Fibroblast of lung (primary cell): ENCODE measurements at regions not wholly inside any gene's neighbourhood (a gene's known extent, or its start where the extent isn't known, plus 50 kb on each side); places are given as distances from the start of the nearest gene placed in this dataset.

ENCODE experiments used
- DNase-seq, 2 donors: peaks; one replicate each; pipeline versions ENCODE4 v3.0.0 to v3.0.0-alpha.2; 2010; ENCODE audit warnings: low read depth in 2 of 2
- H2AFZ ChIP-seq: 2 replicates; pipeline ENCODE4 v1.5.1; 2012; ENCODE audit warnings: low read length, control low read depth, inconsistent platforms
- H3K27ac ChIP-seq: 2 replicates; pipeline ENCODE4 v1.5.1; 2011; ENCODE audit warnings: low read length, control low read depth; ENCODE audit not compliant: insufficient read depth
- H3K27me3 ChIP-seq: 2 replicates; pipeline ENCODE4 v1.5.1; 2011; ENCODE audit warnings: mild to moderate bottlenecking, low read length; ENCODE audit not compliant: control insufficient read depth, insufficient read depth
- H3K36me3 ChIP-seq: 2 replicates; pipeline ENCODE4 v1.5.1; 2011; ENCODE audit warnings: low read length; ENCODE audit not compliant: control insufficient read depth, insufficient read depth
- H3K4me1 ChIP-seq: 2 replicates; pipeline ENCODE4 v1.5.1; 2011; ENCODE audit warnings: low read length; ENCODE audit not compliant: control insufficient read depth, insufficient read depth; ENCODE audit errors: extremely low read depth
- H3K4me2 ChIP-seq: 2 replicates; pipeline ENCODE4 v1.5.1; 2011; ENCODE audit warnings: low read length, control low read depth; ENCODE audit not compliant: insufficient read depth; ENCODE audit errors: extremely low read depth
- H3K4me3 ChIP-seq, 4 experiments: fragments of 200-600 bp in 1 of 4; sonication (generic) in 1 of 4; replicated peaks in 1 of 4; 2 replicates each; pipeline ENCODE4 v1.5.1; 2011 to 2016; ENCODE audit warnings: low read length in 4 of 4, low read depth in 3 of 4, mild to moderate bottlenecking in 3 of 4, control low read depth in 2 of 4, inconsistent platforms in 1 of 4, mixed read lengths in 1 of 4; ENCODE audit not compliant: insufficient read depth in 1 of 4; ENCODE audit errors: control extremely low read depth in 1 of 4
- H3K79me2 ChIP-seq: 2 replicates; pipeline ENCODE4 v1.5.1; 2012; ENCODE audit warnings: mild to moderate bottlenecking, low read length, inconsistent platforms; ENCODE audit not compliant: control insufficient read depth, insufficient read depth
- H3K9ac ChIP-seq: 2 replicates; pipeline ENCODE4 v1.5.1; 2011; ENCODE audit warnings: mild to moderate bottlenecking, low read length, control low read depth; ENCODE audit not compliant: insufficient read depth
- H3K9me3 ChIP-seq: 2 replicates; pipeline ENCODE4 v1.5.1; 2012; ENCODE audit warnings: low read depth, low read length; ENCODE audit not compliant: control insufficient read depth, insufficient read depth
- H4K20me1 ChIP-seq: 2 replicates; pipeline ENCODE4 v1.5.1; 2011; ENCODE audit warnings: low read length; ENCODE audit not compliant: control insufficient read depth, insufficient read depth; ENCODE audit errors: extremely low read depth
- CTCF ChIP-seq, 2 donors: IDR thresholded peaks in 1 of 2; conservative IDR thresholded peaks in 1 of 2; 1 replicate in 1 of 2; 2 replicates in 1 of 2; pipeline ENCODE4 v1.5.1; 2011 to 2012; ENCODE audit warnings: low read length in 2 of 2, control low read depth in 1 of 2, inconsistent platforms in 1 of 2, low read depth in 1 of 2, mild to moderate bottlenecking in 1 of 2
- EZH2 ChIP-seq: IDR thresholded peaks from 2 replicates; pipeline ENCODE4 v1.5.1; 2012; ENCODE audit warnings: low read length, control low read depth, mild to moderate bottlenecking; ENCODE audit errors: missing control alignments

- Histone ChIP-seq H3K9me3 (no peaks in the 10 kb centered on the region), H3K79me2 (no peaks in the 10 kb centered on the region), H3K27ac (no peak overlapping the region), H3K9ac (no peak overlapping the region), H3K4me1 (no peaks in the 10 kb centered on the region), H3K27me3 (peaks cover 3% of the 10 kb centered on the region), H2AFZ (no peak overlapping the region), H4K20me1 (no peaks in the 10 kb centered on the region), H3K4me3 (no peak overlapping the region), H3K36me3 (no peaks in the 10 kb centered on the region), H3K4me2 (no peak overlapping the region)
- TF ChIP-seq EZH2 (no peak), CTCF (conservative IDR thresholded peaks at IDR 0.05 in 1 of 2, IDR thresholded peaks at IDR 0.05 in 1 of 2; ENCODE audit: low read depth in 1 of 2, low read length in 2 of 2) (no peak)
- no peak for DNase-seq
Observed at GRCh38 chr5:173752653-173753052, 135.5 kb upstream of the CPEB4 start.

GRCh38 chr5:173753307-173754168 is 134.6 kb upstream of the CPEB4 start:
- Histone ChIP-seq H3K27ac (no peak overlapping the region), H3K9me3 (no peaks in the 10 kb centered on the region), H3K79me2 (no peaks in the 10 kb centered on the region), H3K27me3 (peaks cover 3% of the 10 kb centered on the region), H3K9ac (no peak overlapping the region), H4K20me1 (no peaks in the 10 kb centered on the region), H3K4me2 (no peak overlapping the region), H3K4me1 (no peaks in the 10 kb centered on the region), H3K4me3 (no peak overlapping the region), H2AFZ (no peak overlapping the region), H3K36me3 (no peaks in the 10 kb centered on the region)
- TF ChIP-seq EZH2 (no peak), CTCF (conservative IDR thresholded peaks at IDR 0.05 in 1 of 2, IDR thresholded peaks at IDR 0.05 in 1 of 2; ENCODE audit: low read depth in 1 of 2, low read length in 2 of 2) (no peak)
- peak in 1 of 2 donors; percentile 73 for DNase-seq

GRCh38 chr5:173755319-173755718 is 132.8 kb upstream of the CPEB4 start:
- H3K79me2 ChIP-seq = no peaks in the 10 kb centered on the region
- H3K27ac ChIP-seq = no peak overlapping the region
- H3K27me3 ChIP-seq = peaks cover 3% of the 10 kb centered on the region
- H2AFZ ChIP-seq = no peak overlapping the region
- H3K4me3 ChIP-seq = no peak overlapping the region
- no peak for DNase-seq
- no peaks in the 10 kb centered on the region for H3K4me1 ChIP-seq
- H3K9ac ChIP-seq = no peak overlapping the region
- no peak for TF ChIP-seq EZH2
- TF ChIP-seq CTCF (conservative IDR thresholded peaks at IDR 0.05 in 1 of 2, IDR thresholded peaks at IDR 0.05 in 1 of 2; ENCODE audit: low read depth in 1 of 2, low read length in 2 of 2) = no peak
- no peaks in the 10 kb centered on the region for H3K9me3 ChIP-seq
- H3K36me3 ChIP-seq = no peaks in the 10 kb centered on the region
- no peak overlapping the region for H3K4me2 ChIP-seq
- no peaks in the 10 kb centered on the region for H4K20me1 ChIP-seq
